Urinary bladder (tissue), 3 donors: ENCODE measurements at regions not wholly inside any gene's neighbourhood (a gene's known extent, or its start where the extent isn't known, plus 50 kb on each side); places are given as distances from the start of the nearest gene placed in this dataset.

Experiments used
- DNase-seq: peaks from one replicate; pipeline ENCODE4 v3.0.0-alpha.2; 2015; ENCODE audit errors: extremely low spot score
- H3K27ac ChIP-seq: one replicate; pipeline ENCODE4 v1.5.1; 2013; ENCODE audit warnings: low read depth, mild to moderate bottlenecking, moderate library complexity
- H3K36me3 ChIP-seq: one replicate; pipeline ENCODE4 v1.6.1; 2013; ENCODE audit warnings: mild to moderate bottlenecking, moderate library complexity; ENCODE audit not compliant: insufficient read depth
- H3K4me1 ChIP-seq: one replicate; pipeline ENCODE4 v1.6.1; 2013; ENCODE audit warnings: mild to moderate bottlenecking, moderate library complexity; ENCODE audit not compliant: insufficient read depth
- H3K4me3 ChIP-seq: one replicate; pipeline ENCODE4 v1.5.1; 2013; ENCODE audit warnings: low read depth, low read length
- WGBS: extraction: QIAGEN DNeasy Blood & Tissue Kit; methylation state at CpG from one replicate; pipeline ENCODE4 v1.1.7; 2013; 5-methylcytosine and 5-hydroxymethylcytosine counted together
- donor health status: healthy with polysubstance abuse.
- donor health status: healthy.

DNA sequence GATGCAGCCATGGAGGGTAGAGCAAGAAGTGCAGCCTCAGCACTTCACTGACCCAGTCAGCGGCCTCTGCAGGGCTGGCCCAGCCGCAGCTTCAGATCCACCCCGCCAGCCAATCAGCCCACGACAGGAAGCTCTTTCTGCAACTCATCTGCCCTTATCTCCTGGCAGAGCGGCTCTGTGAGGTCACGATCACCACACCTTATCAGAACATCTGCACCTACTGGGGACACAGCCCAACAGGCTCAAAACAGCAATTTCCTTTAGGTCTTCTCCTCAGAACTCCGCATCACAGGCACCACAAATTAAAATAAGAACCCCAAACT is 287.3 kb downstream of the BCL11B start:
- Histone ChIP-seq H3K36me3 (no peaks in the 10 kb centered on the region), H3K4me1 (no peaks in the 10 kb centered on the region), H3K27ac (no peak overlapping the region), H3K4me3 (no peak overlapping the region)
- 62% methylated on average over 7 of the region's 7 CpGs for WGBS
- DNase-seq = no peak

DNA sequence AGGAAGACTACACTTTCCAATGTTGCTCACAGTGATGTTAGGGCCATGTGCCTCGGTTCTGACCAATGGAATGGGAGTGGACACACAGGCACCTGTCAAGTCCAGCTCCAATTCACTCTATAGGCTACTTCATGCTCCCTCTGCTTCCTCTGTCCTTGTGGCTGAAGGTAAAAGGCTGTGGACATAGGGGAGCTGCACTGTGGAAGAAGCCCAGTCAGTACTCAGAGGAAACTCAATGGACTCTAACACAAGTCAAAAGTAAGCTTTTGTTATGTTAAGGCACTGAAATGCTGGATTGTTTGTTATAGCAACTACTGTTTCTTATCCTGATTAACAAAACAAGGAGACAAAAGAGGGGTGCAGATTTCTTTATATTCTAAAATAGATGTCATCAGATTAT is 278.2 kb downstream of the BCL11B start:
- DNase-seq = no peak
- H3K36me3 ChIP-seq = no peaks in the 10 kb centered on the region
- no peak overlapping the region for H3K27ac ChIP-seq
- H3K4me3 ChIP-seq = no peak overlapping the region
- WGBS = 87% methylated on average over 1 of the region's 1 CpG
- H3K4me1 ChIP-seq = no peaks in the 10 kb centered on the region

DNA sequence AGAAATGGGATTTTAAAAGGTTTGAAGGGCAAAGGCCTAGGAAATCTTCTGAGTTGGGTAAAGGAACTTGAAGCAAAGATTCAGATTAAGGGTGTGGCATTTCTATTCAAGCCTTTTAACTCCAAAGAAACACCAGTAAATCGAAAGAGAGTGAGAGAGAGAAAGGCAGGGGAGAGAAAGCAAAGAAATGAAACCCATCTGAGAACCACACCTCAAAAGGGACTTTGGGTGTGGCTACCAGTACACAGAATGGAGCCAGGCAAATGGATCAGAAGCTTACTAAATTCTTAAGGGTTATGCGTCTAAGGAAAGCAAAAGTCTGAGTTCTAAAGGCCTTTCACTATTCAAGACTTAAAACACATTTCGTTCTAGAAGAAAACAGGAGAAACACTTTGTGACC is 277.4 kb downstream of the BCL11B start:
- Histone ChIP-seq H3K4me1 (no peaks in the 10 kb centered on the region), H3K27ac (no peak overlapping the region), H3K36me3 (no peaks in the 10 kb centered on the region), H3K4me3 (no peak overlapping the region)
- WGBS = 84% methylated on average over 3 of the region's 3 CpGs
- no peak for DNase-seq

- DNase-seq = no peak
- Histone ChIP-seq H3K27ac (no peak overlapping the region), H3K36me3 (no peaks in the 10 kb centered on the region), H3K4me1 (no peaks in the 10 kb centered on the region), H3K4me3 (no peak overlapping the region)
- 83% methylated on average over 6 of the region's 6 CpGs for WGBS
Observed at GRCh38 chr14:98997526-98998205, 274.3 kb downstream of the BCL11B start.

DNA sequence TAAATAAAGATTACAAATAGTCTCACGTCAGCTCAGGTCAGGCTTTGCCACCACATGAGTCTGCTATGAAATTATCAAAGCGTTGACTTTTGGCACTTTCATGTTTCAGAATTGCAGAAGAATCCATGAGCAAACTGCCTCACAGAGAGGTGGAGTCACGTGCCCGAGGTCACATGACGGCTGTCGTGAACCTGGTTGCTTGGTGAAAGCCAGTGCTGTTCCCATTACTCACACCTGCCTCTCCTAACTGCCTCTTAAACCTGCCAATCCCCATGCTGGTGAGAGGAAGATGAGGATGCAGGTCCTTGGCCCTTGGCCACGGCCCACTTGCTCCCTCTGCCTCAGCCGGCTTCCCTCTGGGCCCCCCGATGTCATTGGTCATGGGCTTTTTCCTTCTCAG is 272.7 kb downstream of the BCL11B start:
- Histone ChIP-seq H3K4me3 (no peak overlapping the region), H3K36me3 (no peaks in the 10 kb centered on the region), H3K27ac (no peak overlapping the region), H3K4me1 (no peaks in the 10 kb centered on the region)
- WGBS = 81% methylated on average over 9 of the region's 9 CpGs
- no peak for DNase-seq

DNA sequence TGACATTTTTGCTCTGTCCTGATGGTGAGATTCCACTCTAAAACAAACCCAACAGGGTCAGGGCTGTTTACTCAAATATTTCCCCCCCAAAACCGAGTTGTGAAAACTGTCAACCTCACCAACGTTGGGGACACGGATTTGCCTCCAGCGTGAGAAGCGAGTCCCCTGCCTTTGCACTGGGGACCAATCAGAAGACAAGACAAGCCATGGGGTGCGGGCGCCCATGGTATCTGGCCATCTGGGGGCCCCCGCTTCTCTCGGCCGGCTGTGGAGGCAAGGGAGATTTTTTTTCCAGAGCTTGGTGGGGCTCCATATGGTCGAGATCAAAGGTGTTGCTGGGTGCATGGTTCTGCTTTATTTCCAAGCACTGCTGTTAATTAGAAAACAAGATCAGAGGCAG is 272.1 kb downstream of the BCL11B start:
- H3K4me3 ChIP-seq = no peak overlapping the region
- H3K27ac ChIP-seq = no peak overlapping the region
- no peaks in the 10 kb centered on the region for H3K36me3 ChIP-seq
- 77% methylated on average over 11 of the region's 11 CpGs for WGBS
- no peaks in the 10 kb centered on the region for H3K4me1 ChIP-seq
- DNase-seq = no peak

DNA sequence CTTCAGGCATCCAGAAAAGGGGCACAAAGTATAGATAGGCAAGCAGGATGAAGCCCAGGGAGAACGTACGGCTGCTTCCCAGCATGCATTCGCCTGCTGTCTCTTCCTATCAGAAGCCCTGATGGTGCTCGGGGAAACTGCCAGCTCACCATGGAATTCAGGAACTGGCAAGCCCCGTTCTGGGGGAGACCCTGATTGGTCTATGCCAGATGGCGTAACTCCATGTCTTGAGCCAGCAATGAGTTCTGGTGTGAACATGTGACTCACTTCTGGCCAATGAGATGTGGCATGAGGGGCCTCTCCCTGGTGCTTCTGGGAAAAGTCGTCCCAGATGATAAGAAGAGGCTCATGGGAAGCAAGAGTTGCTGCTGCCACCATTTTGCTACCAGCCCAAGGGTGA is 270.8 kb downstream of the BCL11B start:
- DNase-seq = no peak
- Histone ChIP-seq H3K4me1 (no peaks in the 10 kb centered on the region), H3K4me3 (no peak overlapping the region), H3K27ac (no peak overlapping the region), H3K36me3 (no peaks in the 10 kb centered on the region)
- WGBS = 82% methylated on average over 7 of the region's 7 CpGs

DNA sequence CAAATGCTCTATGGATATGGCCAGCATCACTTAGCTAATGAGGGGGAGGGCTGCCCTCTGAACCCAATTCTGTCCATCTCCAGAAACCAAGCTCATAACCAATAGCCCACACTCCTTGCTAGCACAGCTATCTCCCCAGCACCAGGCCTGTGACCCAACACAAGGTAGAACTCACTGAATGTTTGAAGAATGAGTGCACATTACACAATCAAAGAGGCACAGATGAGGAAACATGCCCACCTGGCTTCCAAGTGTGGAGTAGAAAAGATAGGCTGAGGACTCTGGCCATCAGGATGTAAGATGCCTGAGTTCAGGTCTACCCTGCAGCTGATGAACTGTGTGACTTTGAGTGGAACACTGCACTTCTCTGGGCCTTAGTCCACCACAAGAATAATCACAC is 268.4 kb downstream of the BCL11B start:
- H3K36me3 ChIP-seq = no peaks in the 10 kb centered on the region
- no peak for DNase-seq
- no peaks in the 10 kb centered on the region for H3K4me1 ChIP-seq
- H3K27ac ChIP-seq = no peak overlapping the region
- H3K4me3 ChIP-seq = no peak overlapping the region

DNA sequence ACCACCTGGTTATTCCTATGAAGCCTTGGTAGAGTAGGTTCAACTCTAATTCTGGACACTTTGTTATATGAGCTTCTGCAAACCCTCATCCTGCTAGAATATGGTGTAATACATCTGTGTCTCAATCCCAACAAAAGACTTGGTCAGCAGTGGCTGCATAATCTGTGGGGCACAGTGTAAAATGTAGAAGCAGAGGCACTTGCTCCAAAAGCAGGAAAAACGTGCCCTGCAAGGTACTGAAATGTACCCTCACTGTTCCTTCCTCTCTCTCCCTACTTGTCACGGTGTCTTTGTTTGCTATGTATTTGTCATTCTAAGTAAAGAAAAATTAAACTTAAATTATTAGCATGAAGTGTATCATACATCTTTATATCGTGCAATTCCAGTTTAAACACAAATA is 267.9 kb downstream of the BCL11B start:
- Histone ChIP-seq H3K36me3 (no peaks in the 10 kb centered on the region), H3K4me3 (no peak overlapping the region), H3K4me1 (no peaks in the 10 kb centered on the region), H3K27ac (no peak overlapping the region)
- WGBS = 59% methylated on average over 3 of the region's 3 CpGs
- peak; percentile 60 for DNase-seq

DNA sequence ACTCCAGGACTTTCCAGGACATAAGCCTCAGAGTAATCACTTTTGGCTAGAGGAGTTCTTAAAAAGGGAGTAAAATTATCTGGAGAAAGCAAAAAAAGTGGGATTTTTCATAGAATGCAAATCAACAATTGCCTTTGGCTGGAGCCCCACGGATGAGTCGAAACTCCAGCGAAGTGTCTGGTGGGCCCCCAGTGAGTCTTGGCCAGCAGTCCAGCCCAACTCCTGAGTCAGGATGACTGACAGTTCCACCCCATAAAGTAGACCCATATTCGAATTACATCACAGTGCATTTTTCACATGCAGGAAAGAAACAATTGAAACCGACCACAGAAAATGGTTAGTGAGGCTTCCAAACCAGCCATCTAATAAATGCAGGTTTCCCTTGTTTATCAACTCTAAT is 265.7 kb downstream of the BCL11B start:
- Histone ChIP-seq H3K4me1 (no peaks in the 10 kb centered on the region), H3K36me3 (no peaks in the 10 kb centered on the region), H3K4me3 (no peak overlapping the region), H3K27ac (no peak overlapping the region)
- WGBS = 60% methylated on average over 5 of the region's 5 CpGs
- DNase-seq = no peak

DNA sequence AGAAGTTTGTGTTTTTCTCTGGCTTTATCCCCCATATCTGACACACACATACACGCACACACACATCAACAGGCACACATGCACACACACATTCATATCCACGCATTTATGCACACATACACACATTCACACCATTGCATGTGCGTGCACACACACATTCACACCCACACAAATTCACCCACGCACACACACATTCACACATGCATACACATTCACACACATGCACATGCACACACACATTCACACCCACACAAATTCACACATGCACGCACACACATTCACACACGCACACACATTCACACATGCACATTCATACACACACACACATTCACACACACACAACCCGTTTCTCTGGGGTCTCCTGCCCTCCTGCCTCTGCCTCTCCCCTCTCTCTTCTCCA is 264.2 kb downstream of the BCL11B start:
- no peak for DNase-seq
- Histone ChIP-seq H3K4me3 (no peak overlapping the region), H3K4me1 (no peaks in the 10 kb centered on the region), H3K27ac (no peak overlapping the region), H3K36me3 (no peaks in the 10 kb centered on the region)
- WGBS = 92% methylated on average over 7 of the region's 7 CpGs

GRCh38 chr14:99009871-99010270 is 262.1 kb downstream of the BCL11B start:
- H3K36me3 ChIP-seq = no peaks in the 10 kb centered on the region
- WGBS = 85% methylated on average over 6 of the region's 6 CpGs
- no peaks in the 10 kb centered on the region for H3K4me1 ChIP-seq
- DNase-seq = no peak
- H3K4me3 ChIP-seq = no peak overlapping the region
- H3K27ac ChIP-seq = no peak overlapping the region

DNA sequence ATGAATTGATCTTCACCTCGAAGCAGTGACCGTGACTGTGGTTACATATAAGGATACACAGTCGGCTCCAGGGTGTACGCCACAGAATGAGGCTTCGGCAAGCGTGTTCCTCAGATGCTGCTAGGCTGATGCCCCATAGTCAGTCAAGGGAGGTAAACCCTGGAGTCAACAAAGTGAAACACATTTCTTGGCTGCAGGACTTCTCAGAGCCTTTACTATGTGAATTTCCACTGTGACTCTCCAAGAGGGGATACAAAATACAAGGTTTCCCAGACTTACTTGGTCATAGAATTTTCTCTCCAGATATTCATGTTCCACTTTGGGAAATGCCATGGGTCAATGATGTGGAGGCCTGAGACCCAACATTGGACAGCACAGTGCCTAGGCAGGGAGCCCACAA is 260.6 kb downstream of the BCL11B start:
- Histone ChIP-seq H3K4me1 (no peaks in the 10 kb centered on the region), H3K4me3 (no peak overlapping the region), H3K27ac (no peak overlapping the region), H3K36me3 (no peaks in the 10 kb centered on the region)
- WGBS = 96% methylated on average over 6 of the region's 6 CpGs
- no peak for DNase-seq

DNA sequence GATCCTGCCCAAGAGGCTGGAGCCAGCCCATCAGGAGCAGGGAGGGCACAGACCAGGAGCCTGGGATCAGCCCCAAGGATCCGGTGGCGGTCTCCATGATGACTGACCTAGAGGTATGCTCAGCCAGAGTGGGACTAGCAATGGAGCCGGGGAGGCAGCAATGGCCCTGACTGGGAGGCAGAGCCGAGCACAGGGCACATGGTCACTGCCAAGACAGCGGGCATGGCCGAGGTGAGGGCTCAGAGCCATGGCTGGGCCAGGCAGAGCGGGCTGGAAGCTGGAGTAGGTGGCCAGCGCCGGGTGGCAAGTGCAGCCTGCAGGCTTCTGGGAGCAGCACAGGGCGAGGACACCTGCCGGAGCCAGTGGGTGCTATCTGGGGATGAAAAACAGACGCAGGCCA is 259.3 kb downstream of the BCL11B start:
- no peak for DNase-seq
- Histone ChIP-seq H3K36me3 (no peaks in the 10 kb centered on the region), H3K27ac (no peak overlapping the region), H3K4me3 (no peak overlapping the region), H3K4me1 (no peaks in the 10 kb centered on the region)
- WGBS = 85% methylated on average over 12 of the region's 12 CpGs

DNA sequence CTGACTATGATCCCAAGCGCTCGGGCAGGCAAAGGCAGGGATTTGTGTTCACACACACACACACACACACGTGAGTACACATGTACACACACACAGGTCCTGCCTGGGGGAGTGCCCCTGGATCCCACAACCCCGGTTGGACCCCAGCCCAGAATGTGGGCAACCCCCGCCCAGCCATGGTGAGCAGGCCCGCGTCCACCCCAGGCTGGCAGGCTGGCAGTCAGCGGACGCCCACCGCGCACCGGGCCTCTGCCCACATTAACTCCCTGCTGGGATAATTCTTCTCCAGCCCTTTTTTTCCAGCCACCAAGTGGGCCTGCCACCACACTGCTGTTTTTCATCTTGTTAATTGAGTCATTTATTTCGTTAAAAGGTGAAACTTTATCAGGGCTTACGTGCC is 256.2 kb downstream of the BCL11B start:
- H3K4me3 ChIP-seq = no peak overlapping the region
- 80% methylated on average over 14 of the region's 14 CpGs for WGBS
- no peak for DNase-seq

More for the DNA sequence above, 256.2 kb downstream of the BCL11B start:
- Histone ChIP-seq H3K36me3 (no peaks in the 10 kb centered on the region), H3K4me1 (no peaks in the 10 kb centered on the region), H3K27ac (no peak overlapping the region)
